CD14-positive monocyte (primary cell): ENCODE measurements at regions not wholly inside any gene's neighbourhood (a gene's known extent, or its start where the extent isn't known, plus 50 kb on each side); places are given as distances from the start of the nearest gene placed in this dataset.

Source experiments
- DNase-seq, 3 donors: peaks; one replicate each; pipeline ENCODE4 v3.0.0-alpha.2; 2011 to 2022
- H2AFZ ChIP-seq: 2 replicates; pipeline ENCODE4 v1.6.0; 2012; ENCODE audit warnings: mild to moderate bottlenecking, low read depth, low read length, inconsistent platforms; ENCODE audit not compliant: insufficient read depth, poor library complexity, severe bottlenecking
- H3K27ac ChIP-seq, 2 donors: 1 replicate in 1 of 2; 2 replicates in 1 of 2; pipeline ENCODE4 v1.5.1; 2012 to 2013; ENCODE audit warnings: low read length in 2 of 2, control low read depth in 1 of 2, inconsistent platforms in 1 of 2, low read depth in 1 of 2, mild to moderate bottlenecking in 1 of 2
- H3K27me3 ChIP-seq, 2 donors: one replicate each; pipeline versions ENCODE4 v1.6.0 to v1.6.1; 2011 to 2013; ENCODE audit warnings: low read length in 2 of 2; ENCODE audit not compliant: control insufficient read depth in 2 of 2, insufficient read depth in 2 of 2
- H3K36me3 ChIP-seq, 2 donors: replicated peaks in 1 of 2; 1 replicate in 1 of 2; 2 replicates in 1 of 2; pipeline versions ENCODE4 v1.5.1 to v1.6.1; 2012 to 2013; ENCODE audit warnings: low read length in 2 of 2, control low read depth in 1 of 2, inconsistent platforms in 1 of 2, mild to moderate bottlenecking in 1 of 2; ENCODE audit not compliant: insufficient read depth in 2 of 2, control insufficient read depth in 1 of 2
- H3K4me1 ChIP-seq, 2 donors: 1 replicate in 1 of 2; 2 replicates in 1 of 2; pipeline versions ENCODE4 v1.5.1 to v1.6.1; 2012 to 2013; ENCODE audit warnings: low read length in 2 of 2, control low read depth in 1 of 2, inconsistent platforms in 1 of 2, mild to moderate bottlenecking in 1 of 2, moderate library complexity in 1 of 2; ENCODE audit not compliant: insufficient read depth in 2 of 2, control insufficient read depth in 1 of 2
- H3K4me2 ChIP-seq: replicated peaks from 2 replicates; pipeline ENCODE3; 2012; ENCODE audit warnings: low read length, moderate library complexity, mild to moderate bottlenecking; ENCODE audit not compliant: poor library complexity, severe bottlenecking; ENCODE audit errors: extremely low read depth
- H3K4me3 ChIP-seq, 3 experiments: fragments of 200-600 bp in 1 of 3; sonication (generic) in 1 of 3; replicated peaks in 1 of 3; 1 replicate in 2 of 3; 2 replicates in 1 of 3; pipeline ENCODE4 v1.5.1; 2011 to 2013; ENCODE audit warnings: low read length in 3 of 3, mild to moderate bottlenecking in 3 of 3, control low read depth in 2 of 3, low read depth in 2 of 3, inconsistent platforms in 1 of 3, moderate library complexity in 1 of 3
- H3K79me2 ChIP-seq: 2 replicates; pipeline ENCODE4 v1.6.0; 2012; ENCODE audit warnings: mild to moderate bottlenecking, control low read depth, inconsistent platforms, low read length, moderate library complexity; ENCODE audit not compliant: insufficient read depth
- H3K9ac ChIP-seq: 2 replicates; pipeline ENCODE4 v1.6.0; 2017; ENCODE audit warnings: low read length, mild to moderate bottlenecking; ENCODE audit not compliant: insufficient read depth, poor library complexity, severe bottlenecking
- H3K9me3 ChIP-seq, 2 donors: replicated peaks in 1 of 2; 1 replicate in 1 of 2; 2 replicates in 1 of 2; pipeline versions ENCODE4 v1.5.1 to v1.6.1; 2012 to 2013; ENCODE audit warnings: low read length in 2 of 2, control low read depth in 1 of 2; ENCODE audit not compliant: control insufficient read depth in 1 of 2, insufficient read depth in 1 of 2
- H4K20me1 ChIP-seq: 2 replicates; pipeline ENCODE4 v1.6.0; 2012; ENCODE audit warnings: mild to moderate bottlenecking, low read length, control low read depth, moderate library complexity; ENCODE audit not compliant: insufficient read depth
- H3K27ac Mint-ChIP-seq, 7 donors: one replicate each; pipeline ENCODE4 v1.8.0; 2020; ENCODE audit warnings: mild to moderate bottlenecking in 7 of 7, mixed read lengths in 7 of 7, moderate library complexity in 6 of 7, inconsistent platforms in 2 of 7
- H3K27me3 Mint-ChIP-seq, 3 donors: one replicate each; pipeline ENCODE4 v1.8.0; 2021 to 2022; ENCODE audit warnings: low read depth in 3 of 3, mild to moderate bottlenecking in 3 of 3, mixed read lengths in 3 of 3, moderate library complexity in 3 of 3, inconsistent platforms in 1 of 3
- H3K36me3 Mint-ChIP-seq, 2 donors: one replicate each; pipeline ENCODE4 v1.8.0; 2020; ENCODE audit warnings: mixed read lengths in 2 of 2, inconsistent platforms in 1 of 2, mild to moderate bottlenecking in 1 of 2
- H3K4me1 Mint-ChIP-seq: one replicate; pipeline ENCODE4 v1.8.0; 2020; ENCODE audit warnings: mild to moderate bottlenecking, mixed read lengths
- H3K4me3 Mint-ChIP-seq, 2 donors: one replicate each; pipeline ENCODE4 v1.8.0; 2020; ENCODE audit warnings: mild to moderate bottlenecking in 2 of 2, mixed read lengths in 2 of 2, moderate library complexity in 1 of 2
- H3K9me3 Mint-ChIP-seq, 7 donors: one replicate each; pipeline ENCODE4 v1.8.0; 2020 to 2022; ENCODE audit warnings: mixed read lengths in 7 of 7, mild to moderate bottlenecking in 6 of 7, moderate library complexity in 6 of 7, inconsistent platforms in 2 of 7
- CTCF ChIP-seq: fragments of 200-600 bp; IDR thresholded peaks from one replicate; pipeline ENCODE4 v1.8.0; 2022; ENCODE audit warnings: antibody characterized with exemption, mild to moderate bottlenecking
- WGBS: methylation state at CpG from one replicate; pipeline ENCODE4 v1.1.5; 2013; ENCODE audit warnings: missing lambda C conversion rate; ENCODE audit not compliant: insufficient coverage; 5-methylcytosine and 5-hydroxymethylcytosine counted together
- intact Hi-C, 2 donors: fragments of 100-400 bp; cut with micrococcal nuclease; formaldehyde crosslinking; loops; one replicate each; pipeline versions ENCODE4 v1.15.0 to v1.15.1; 2023

GRCh38 chr1:4160181-4160580, 260.1 kb upstream of the C1orf174 start:
- H3K27ac Mint-ChIP-seq, result no peak overlapping the region
- H3K9ac ChIP-seq, result no peak overlapping the region
- H3K27me3 ChIP-seq, result no peaks in the 10 kb centered on the region
- H3K4me2 ChIP-seq, result no peak overlapping the region
- H3K27me3 Mint-ChIP-seq, result peaks cover 1 to 4% (median 2%) of the 10 kb centered on the region in 3 donors
- H3K4me1 Mint-ChIP-seq, result no peaks in the 10 kb centered on the region
- H4K20me1 ChIP-seq, result no peaks in the 10 kb centered on the region
- DNase-seq, result no peak
- no peak overlapping the region for H3K27ac ChIP-seq
- H3K79me2 ChIP-seq, result no peaks in the 10 kb centered on the region
- H3K9me3 ChIP-seq, result no peaks in the 10 kb centered on the region
- intact Hi-C loops, result no loop called here
- WGBS, result 94% methylated on average over 6 of the region's 7 CpGs
- H3K4me3 ChIP-seq, result no peak overlapping the region
- H3K36me3 Mint-ChIP-seq, result no peaks in the 10 kb centered on the region
- no peaks in the 10 kb centered on the region for H3K36me3 ChIP-seq
- H3K9me3 Mint-ChIP-seq, result peaks cover 0 to 5% (median 0%) of the 10 kb centered on the region in 7 donors
- H3K4me1 ChIP-seq, result no peaks in the 10 kb centered on the region
- H3K4me3 Mint-ChIP-seq, result no peak overlapping the region
- no peak for TF ChIP-seq CTCF
- no peak overlapping the region for H2AFZ ChIP-seq

GRCh38 chr1:4161366-4162006, 261.4 kb upstream of the C1orf174 start:
- intact Hi-C loops, result no loop called here
- Histone ChIP-seq H3K36me3 (no peaks in the 10 kb centered on the region), H3K9ac (no peak overlapping the region), H3K27ac (no peak overlapping the region), H3K4me1 (no peaks in the 10 kb centered on the region), H3K79me2 (no peaks in the 10 kb centered on the region), H4K20me1 (no peaks in the 10 kb centered on the region), H3K27me3 (no peaks in the 10 kb centered on the region), H2AFZ (no peak overlapping the region), H3K9me3 (no peaks in the 10 kb centered on the region), H3K4me3 (no peak overlapping the region), H3K4me2 (no peak overlapping the region)
- no peak overlapping the region for H3K27ac Mint-ChIP-seq
- H3K4me1 Mint-ChIP-seq, result no peaks in the 10 kb centered on the region
- H3K4me3 Mint-ChIP-seq, result no peak overlapping the region
- WGBS, result 89% methylated on average over 20 of the region's 29 CpGs
- no peaks in the 10 kb centered on the region for H3K36me3 Mint-ChIP-seq
- no peak for DNase-seq
- TF ChIP-seq CTCF, result no peak
- H3K9me3 Mint-ChIP-seq, result peaks cover 0 to 8% (median 0%) of the 10 kb centered on the region in 7 donors
- H3K27me3 Mint-ChIP-seq, result peaks cover 1 to 4% (median 2%) of the 10 kb centered on the region in 3 donors
